Activated CD8-positive, alpha-beta memory T cell treated with anti-CD3 and anti-CD28 coated beads for 48 hours (primary cell): ENCODE measurements at regions not wholly inside any gene's neighbourhood (a gene's known extent, or its start where the extent isn't known, plus 50 kb on each side); places are given as distances from the start of the nearest gene placed in this dataset.

Experiments used
- DNase-seq, 3 experiments: peaks; one replicate each; pipeline ENCODE4 v3.0.0-alpha.2; 2020; ENCODE audit warnings: low read depth in 2 of 3, low spot score in 2 of 3

DNA sequence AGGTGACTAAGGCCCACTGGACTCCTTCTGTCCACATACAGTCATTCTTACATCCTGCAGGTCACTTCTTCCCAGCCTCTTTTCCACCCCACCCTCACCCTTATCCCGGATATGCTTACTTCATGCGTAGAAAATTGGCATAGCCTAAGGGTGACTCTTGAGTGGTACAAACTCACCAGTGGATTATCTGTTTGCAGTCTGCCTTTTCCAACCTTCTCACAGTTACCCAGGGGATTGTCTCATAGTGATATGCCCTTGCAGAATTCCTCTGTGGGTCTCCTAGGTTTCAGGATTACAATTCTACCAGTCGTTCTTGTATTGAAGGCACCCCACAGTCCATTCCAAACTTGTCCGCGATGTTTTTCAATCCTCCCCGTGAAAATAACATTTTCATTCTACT is 752.9 kb upstream of the HS6ST1 start:
- no peak for DNase-seq

DNA sequence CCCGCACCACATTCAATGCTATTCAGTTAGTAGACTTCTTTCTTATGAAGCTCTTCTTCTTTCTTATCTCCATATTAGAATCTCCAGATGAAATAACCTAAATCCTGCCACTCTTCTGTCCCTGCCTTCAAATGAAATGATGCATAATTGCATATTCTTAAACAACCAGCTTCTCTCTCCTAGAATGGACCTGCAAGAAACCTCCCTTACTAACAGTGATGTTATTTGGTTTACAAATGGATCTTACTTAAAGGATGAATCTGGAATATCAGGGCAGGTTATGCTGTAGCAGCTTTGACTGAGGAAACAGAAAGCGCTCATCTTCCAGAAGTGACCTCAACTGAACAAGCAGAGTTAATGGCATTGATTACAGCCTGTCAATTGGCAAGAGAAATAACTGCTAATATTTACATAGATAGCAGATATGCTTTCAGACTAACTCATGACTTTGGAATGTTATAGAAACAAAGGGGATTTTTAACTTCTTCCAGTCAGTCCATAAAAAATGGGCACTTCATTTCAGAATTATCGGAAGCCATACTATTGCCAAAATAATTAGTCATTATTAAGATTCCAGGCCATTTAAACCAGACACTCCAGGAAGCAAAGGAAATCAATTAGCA is 755.7 kb upstream of the HS6ST1 start:
- no peak for DNase-seq

GRCh38 chr2:129078548-129078947 is 759.9 kb upstream of the HS6ST1 start:
- no peak for DNase-seq

DNA sequence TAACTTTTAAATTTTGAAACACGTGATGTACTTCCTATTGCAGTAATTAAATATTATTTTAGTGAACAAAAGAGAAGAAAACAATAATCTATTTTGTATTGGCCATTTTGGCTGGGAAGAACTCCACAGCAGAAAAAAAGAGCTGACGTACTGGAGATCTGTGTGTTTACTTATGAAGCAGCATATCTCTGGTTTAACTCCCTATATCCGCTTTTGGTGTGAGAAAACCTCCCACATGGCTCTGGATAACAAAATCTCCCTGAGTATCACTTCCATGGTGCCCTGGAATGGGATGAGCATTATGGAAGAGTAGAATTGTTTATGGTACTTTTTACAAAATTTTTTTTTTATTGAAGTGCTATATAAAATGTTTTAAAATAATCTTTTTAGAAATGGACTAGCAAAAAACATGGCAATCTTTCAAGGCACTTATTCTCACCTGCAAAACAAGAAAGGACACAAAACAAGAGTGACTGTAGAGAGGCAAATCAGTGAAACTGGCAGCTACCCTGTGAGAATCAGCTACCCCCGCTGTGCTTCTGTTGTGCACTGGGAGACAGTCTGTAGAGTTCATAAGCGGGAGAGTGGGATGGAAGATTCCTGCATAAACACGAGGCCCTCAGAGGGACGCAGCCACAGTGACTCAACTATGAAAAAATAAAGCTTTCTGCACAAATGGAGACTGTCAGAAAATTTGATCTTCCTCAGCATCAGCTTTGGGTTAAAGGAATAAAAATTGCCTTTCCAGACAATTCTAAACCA is 762.2 kb upstream of the HS6ST1 start:
- no peak for DNase-seq

DNA sequence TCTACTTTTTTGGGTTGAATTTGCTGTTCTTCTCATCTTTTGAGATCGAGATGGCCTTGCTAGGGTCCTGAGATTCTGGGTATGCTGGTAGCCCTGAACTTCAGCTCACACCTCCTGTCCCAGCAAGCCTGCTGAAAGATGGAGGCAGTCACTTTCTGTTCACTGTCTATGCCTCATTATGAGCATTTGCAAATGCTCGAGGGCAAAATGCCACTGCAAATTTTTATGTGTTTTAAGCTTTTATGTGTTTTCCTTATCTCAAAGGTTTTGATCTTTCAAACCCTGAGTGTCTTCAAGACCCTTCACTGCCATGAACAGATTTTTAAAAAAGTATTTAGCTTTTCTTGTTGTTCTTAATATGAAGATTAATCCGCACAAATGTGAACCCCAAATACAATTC is 766.7 kb upstream of the HS6ST1 start:
- no peak for DNase-seq

DNA sequence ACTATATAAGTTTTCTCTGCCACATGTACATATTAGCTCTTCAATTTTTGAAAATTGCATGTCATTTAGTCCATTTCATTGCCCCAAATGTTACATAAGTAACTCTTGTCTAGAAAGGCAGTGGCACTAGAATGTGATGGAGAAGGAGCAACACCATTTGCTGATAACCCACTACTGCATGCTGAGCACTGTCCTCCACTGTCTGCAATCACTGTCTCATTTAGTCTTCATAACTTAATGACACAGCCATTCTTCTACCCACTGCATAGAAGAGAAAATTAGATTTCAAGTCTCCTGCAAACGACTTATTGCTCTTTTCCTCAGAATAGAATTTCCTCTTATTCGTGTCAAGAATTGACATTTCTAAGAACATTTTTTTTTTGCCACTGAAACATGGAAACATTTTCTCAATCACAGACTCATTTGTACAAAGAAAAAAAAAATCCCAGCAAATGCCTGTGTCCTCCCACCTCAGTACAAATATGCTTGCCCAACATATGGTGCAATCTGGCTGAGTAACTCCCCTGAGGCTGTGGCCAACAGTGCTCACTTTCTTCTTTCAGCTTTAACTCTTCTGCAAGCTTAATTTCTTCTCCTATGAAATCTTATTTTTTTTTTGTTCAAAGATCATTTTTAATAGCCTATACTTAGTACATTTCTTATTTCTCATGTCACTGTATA is 768.6 kb upstream of the HS6ST1 start:
- no peak for DNase-seq

DNA sequence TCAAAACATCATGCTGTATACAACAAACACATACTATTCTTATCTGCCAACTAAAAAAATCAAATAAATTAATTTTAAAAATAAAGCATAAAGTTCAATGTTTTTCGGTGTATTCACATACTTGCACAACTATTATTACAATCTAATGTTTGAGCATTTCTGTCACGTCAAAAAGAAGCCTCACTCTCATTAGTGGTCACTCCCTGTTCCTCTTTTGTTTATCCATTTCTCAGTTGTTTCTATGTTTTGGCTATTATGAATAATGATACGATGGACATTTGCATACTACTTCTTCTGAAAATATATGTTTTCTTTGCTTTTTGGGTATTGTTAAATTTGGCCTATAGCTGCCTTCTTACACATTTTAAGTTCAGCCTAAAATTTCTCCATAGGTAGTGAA is 773.0 kb upstream of the HS6ST1 start:
- no peak for DNase-seq

GRCh38 chr2:129092956-129093355 is 774.3 kb upstream of the HS6ST1 start:
- DNase-seq, result no peak

- no peak for DNase-seq
Observed at GRCh38 chr2:129101186-129101585, 782.5 kb upstream of the HS6ST1 start.

- no peak for DNase-seq
Observed at GRCh38 chr2:129103936-129104878, 785.5 kb upstream of the HS6ST1 start.

- DNase-seq, result no peak
Observed at GRCh38 chr2:129112181-129112580, 793.5 kb upstream of the HS6ST1 start.

DNA sequence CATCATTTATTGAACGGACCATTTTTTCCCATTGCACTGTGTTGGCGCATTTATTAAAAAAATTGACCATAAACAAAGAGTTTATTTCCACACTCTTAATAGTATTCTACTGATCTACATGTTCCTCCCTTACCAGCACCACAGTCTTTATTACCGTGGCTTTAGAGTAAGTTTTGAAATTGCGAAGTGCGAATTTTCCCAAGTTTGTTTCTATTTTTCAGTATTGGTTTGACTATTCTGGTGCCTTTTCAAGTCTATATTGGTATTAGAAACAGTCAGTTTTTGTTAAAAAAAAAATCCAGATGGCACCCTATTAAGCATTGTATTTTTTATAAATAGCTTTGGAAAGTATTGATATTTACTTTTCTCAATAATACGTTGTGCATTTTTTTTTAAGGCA is 795.1 kb upstream of the HS6ST1 start:
- no peak for DNase-seq

GRCh38 chr2:129117434-129117833 is 798.8 kb upstream of the HS6ST1 start:
- DNase-seq, result no peak

DNA sequence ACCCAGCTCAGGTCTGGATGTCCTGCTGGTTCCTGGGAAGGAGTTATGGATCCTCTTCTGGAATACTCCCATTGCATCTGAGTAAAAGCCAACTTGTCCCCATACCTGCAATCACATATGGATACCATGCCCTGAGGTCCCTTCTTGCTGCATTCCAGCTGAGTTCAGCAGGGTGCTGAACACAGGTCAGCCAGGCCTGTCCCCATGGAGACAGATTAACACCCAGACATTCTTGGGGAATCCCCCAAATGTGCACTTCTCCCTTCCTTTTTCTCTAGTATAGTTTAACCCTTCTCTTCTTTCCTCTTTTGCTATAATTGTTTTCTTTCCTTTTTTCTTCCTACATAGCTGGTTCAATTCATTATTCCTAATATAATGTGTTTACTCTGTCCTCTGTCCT is 799.6 kb upstream of the HS6ST1 start:
- DNase-seq, result no peak

- DNase-seq, result no peak
Observed at GRCh38 chr2:129129087-129129486, 810.4 kb upstream of the HS6ST1 start.

DNA sequence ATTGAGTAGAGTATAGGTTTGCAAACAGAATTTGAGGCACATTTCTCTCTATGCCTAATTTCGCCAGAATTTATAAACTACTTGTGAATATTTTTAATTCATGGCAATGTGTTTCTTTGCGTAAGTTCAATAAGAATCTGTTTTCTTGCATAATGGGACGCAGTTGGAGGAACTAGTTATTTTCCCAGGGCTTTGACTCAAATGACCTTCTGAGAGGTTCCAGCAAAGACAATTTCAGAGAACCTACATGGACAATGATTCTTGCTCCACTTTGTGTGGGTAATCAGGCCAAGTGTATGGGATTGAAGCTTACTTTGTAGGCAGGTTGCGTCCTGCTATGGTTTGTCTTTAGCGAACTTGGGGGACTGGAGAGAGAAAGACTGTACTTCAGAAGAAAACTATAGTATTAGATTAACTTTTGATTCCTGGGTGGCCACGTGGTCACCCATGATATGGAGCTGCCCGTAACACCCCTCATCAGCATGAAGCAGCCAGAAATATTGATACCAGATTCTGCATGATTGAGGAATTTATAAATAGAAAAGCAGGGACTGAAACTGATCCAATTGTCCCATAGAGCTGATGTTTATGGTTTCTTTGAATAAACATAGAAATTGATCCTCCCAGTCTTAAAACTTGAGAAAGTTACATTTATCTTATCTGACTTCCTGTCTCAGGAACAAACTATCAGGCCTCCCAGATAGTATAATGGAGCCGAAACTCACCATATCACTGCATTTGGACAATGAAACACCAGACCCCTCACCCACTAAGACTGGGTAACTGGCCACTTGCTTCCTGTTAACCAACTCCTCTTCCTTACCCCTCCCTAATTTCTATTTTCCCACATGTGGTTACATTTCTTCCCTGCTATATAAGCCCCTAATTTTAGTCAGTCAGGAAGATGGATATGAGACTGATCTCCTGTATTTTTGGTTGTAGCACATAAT is 815.3 kb upstream of the HS6ST1 start:
- DNase-seq, result no peak

DNA sequence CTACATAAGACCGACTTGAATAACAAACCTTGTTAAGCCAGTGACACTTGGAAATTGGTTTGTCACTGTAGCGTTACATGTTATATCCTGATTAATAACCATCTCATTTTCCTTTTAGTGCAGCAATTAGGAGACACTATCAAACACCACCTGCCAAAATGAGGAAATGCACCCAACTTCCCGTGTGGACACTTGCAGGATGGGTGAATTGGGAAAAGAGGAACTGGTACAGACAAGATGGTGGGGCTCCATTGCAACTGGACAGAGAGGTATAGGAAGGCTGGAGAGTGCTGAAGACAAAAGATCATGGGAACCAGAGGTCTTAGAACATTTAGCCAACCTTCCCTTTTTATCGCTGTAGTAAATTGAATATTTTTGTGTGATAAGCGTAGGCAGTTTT is 816.3 kb upstream of the HS6ST1 start:
- DNase-seq, result no peak

GRCh38 chr2:129139380-129139779 is 820.7 kb upstream of the HS6ST1 start:
- no peak for DNase-seq

GRCh38 chr2:129142465-129142864 is 823.8 kb upstream of the HS6ST1 start:
- no peak for DNase-seq

- no peak for DNase-seq
Observed at GRCh38 chr2:129144082-129144791, 825.6 kb upstream of the HS6ST1 start.
